ENCODE measurements at regions not wholly inside any gene's neighbourhood (a gene's known extent, or its start where the extent isn't known, plus 50 kb on each side); places are given as distances from the start of the nearest gene placed in this dataset.

GRCh38 chr6:121592261-121592935 is 157.0 kb downstream of the GJA1 start:
- no peak for TF ChIP-seq CTCF (IDR thresholded peaks at IDR 0.05; ENCODE audit: poor library complexity, severe bottlenecking)
- no peak for TF ChIP-seq POLR2AphosphoS5 (IDR thresholded peaks at IDR 0.05)
- TF ChIP-seq RAD21 (conservative IDR thresholded peaks at IDR 0.05): no peak
